ENCODE measurements at regions not wholly inside any gene's neighbourhood (a gene's known extent, or its start where the extent isn't known, plus 50 kb on each side); places are given as distances from the start of the nearest gene placed in this dataset.

- H3K36me3 ChIP-seq (ENCODE audit: insufficient read depth, low read length) = no peaks in the 10 kb centered on the region
- H2AFZ ChIP-seq (ENCODE audit: low read length) = no peak overlapping the region
- TF ChIP-seq CTCF (IDR thresholded peaks at IDR 0.05; ENCODE audit: low read length) = no peak
- TF ChIP-seq EZH2 (IDR thresholded peaks at IDR 0.05; ENCODE audit: borderline replicate concordance, low read length) = no peak
- no peaks in the 10 kb centered on the region for H3K79me2 ChIP-seq (ENCODE audit: insufficient read depth, low read length)
- no peaks in the 10 kb centered on the region for H4K20me1 ChIP-seq (ENCODE audit: insufficient read depth, low read length)
- no peaks in the 10 kb centered on the region for H3K27me3 ChIP-seq (ENCODE audit: insufficient read depth, low read length)
- no peaks in the 10 kb centered on the region for H3K9me3 ChIP-seq (ENCODE audit: low read length)
- H3K9ac ChIP-seq (ENCODE audit: low read length) = no peak overlapping the region
- no peaks in the 10 kb centered on the region for H3K9me2 ChIP-seq (ENCODE audit: low read depth, low read length)
- no peak overlapping the region for H3K4me2 ChIP-seq (ENCODE audit: low read length)
- no peak overlapping the region for H3K27ac ChIP-seq (ENCODE audit: low read depth, low read length, poor library complexity, severe bottlenecking)
- H3K4me1 ChIP-seq (ENCODE audit: insufficient read depth, low read length, severe bottlenecking) = no peaks in the 10 kb centered on the region
- H3F3A ChIP-seq (ENCODE audit: insufficient read depth, low read length) = no peaks in the 10 kb centered on the region
- H3K4me3 ChIP-seq (ENCODE audit: low read depth, low read length, poor library complexity, severe bottlenecking) = no peak overlapping the region
These were observed 137.0 kb downstream of the PLPP3 start for GRCh38 chr1:56442290-56442877.

GRCh38 chr1:56441601-56442000, 137.8 kb downstream of the PLPP3 start:
- no peaks in the 10 kb centered on the region for H3K79me2 ChIP-seq (ENCODE audit: insufficient read depth, low read length)
- H3F3A ChIP-seq (ENCODE audit: insufficient read depth, low read length) = no peaks in the 10 kb centered on the region
- no peaks in the 10 kb centered on the region for H4K20me1 ChIP-seq (ENCODE audit: insufficient read depth, low read length)
- H3K9ac ChIP-seq (ENCODE audit: low read length) = no peak overlapping the region
- no peak for TF ChIP-seq CTCF (IDR thresholded peaks at IDR 0.05; ENCODE audit: low read length)
- no peak for TF ChIP-seq EZH2 (IDR thresholded peaks at IDR 0.05; ENCODE audit: borderline replicate concordance, low read length)
- H3K27me3 ChIP-seq (ENCODE audit: insufficient read depth, low read length) = no peaks in the 10 kb centered on the region
- no peak overlapping the region for H2AFZ ChIP-seq (ENCODE audit: low read length)
- no peaks in the 10 kb centered on the region for H3K4me1 ChIP-seq (ENCODE audit: insufficient read depth, low read length, severe bottlenecking)
- H3K4me3 ChIP-seq (ENCODE audit: low read depth, low read length, poor library complexity, severe bottlenecking) = no peak overlapping the region
- H3K4me2 ChIP-seq (ENCODE audit: low read length) = no peak overlapping the region
- H3K9me3 ChIP-seq (ENCODE audit: low read length) = no peaks in the 10 kb centered on the region
- no peak overlapping the region for H3K27ac ChIP-seq (ENCODE audit: low read depth, low read length, poor library complexity, severe bottlenecking)
- no peaks in the 10 kb centered on the region for H3K36me3 ChIP-seq (ENCODE audit: insufficient read depth, low read length)
- no peaks in the 10 kb centered on the region for H3K9me2 ChIP-seq (ENCODE audit: low read depth, low read length)

GRCh38 chr1:56439610-56440264, 139.6 kb downstream of the PLPP3 start:
- Histone ChIP-seq H3K9me2 (ENCODE audit: low read depth, low read length) (no peaks in the 10 kb centered on the region), H3K4me3 (ENCODE audit: low read depth, low read length, poor library complexity, severe bottlenecking) (no peak overlapping the region), H3K27ac (ENCODE audit: low read depth, low read length, poor library complexity, severe bottlenecking) (no peak overlapping the region), H3K27me3 (ENCODE audit: insufficient read depth, low read length) (no peaks in the 10 kb centered on the region), H3K36me3 (ENCODE audit: insufficient read depth, low read length) (no peaks in the 10 kb centered on the region), H3K4me1 (ENCODE audit: insufficient read depth, low read length, severe bottlenecking) (no peaks in the 10 kb centered on the region), H3K79me2 (ENCODE audit: insufficient read depth, low read length) (no peaks in the 10 kb centered on the region), H3K4me2 (ENCODE audit: low read length) (no peak overlapping the region), H3K9ac (ENCODE audit: low read length) (no peak overlapping the region), H4K20me1 (ENCODE audit: insufficient read depth, low read length) (no peaks in the 10 kb centered on the region), H3K9me3 (ENCODE audit: low read length) (no peaks in the 10 kb centered on the region), H3F3A (ENCODE audit: insufficient read depth, low read length) (no peaks in the 10 kb centered on the region), H2AFZ (ENCODE audit: low read length) (no peak overlapping the region)
- TF ChIP-seq EZH2 (IDR thresholded peaks at IDR 0.05; ENCODE audit: borderline replicate concordance, low read length) = no peak
- TF ChIP-seq CTCF (IDR thresholded peaks at IDR 0.05; ENCODE audit: low read length) = no peak
